Fibroblast of mammary gland (primary cell): ENCODE measurements at regions not wholly inside any gene's neighbourhood (a gene's known extent, or its start where the extent isn't known, plus 50 kb on each side); places are given as distances from the start of the nearest gene placed in this dataset.

Source experiments
- DNase-seq: peaks from one replicate; pipeline ENCODE4 v3.0.0-alpha.2; 2010; ENCODE audit warnings: low read depth
- H3K4me3 ChIP-seq: 2 replicates; pipeline ENCODE4 v1.5.1; 2011; ENCODE audit warnings: low read depth, mild to moderate bottlenecking, low read length, moderate library complexity; ENCODE audit not compliant: control insufficient read depth
- CTCF ChIP-seq: conservative IDR thresholded peaks from 2 replicates; pipeline ENCODE4 v1.5.1; 2011; ENCODE audit warnings: low read depth, low read length, inconsistent platforms; ENCODE audit not compliant: control insufficient read depth, insufficient read depth

DNA sequence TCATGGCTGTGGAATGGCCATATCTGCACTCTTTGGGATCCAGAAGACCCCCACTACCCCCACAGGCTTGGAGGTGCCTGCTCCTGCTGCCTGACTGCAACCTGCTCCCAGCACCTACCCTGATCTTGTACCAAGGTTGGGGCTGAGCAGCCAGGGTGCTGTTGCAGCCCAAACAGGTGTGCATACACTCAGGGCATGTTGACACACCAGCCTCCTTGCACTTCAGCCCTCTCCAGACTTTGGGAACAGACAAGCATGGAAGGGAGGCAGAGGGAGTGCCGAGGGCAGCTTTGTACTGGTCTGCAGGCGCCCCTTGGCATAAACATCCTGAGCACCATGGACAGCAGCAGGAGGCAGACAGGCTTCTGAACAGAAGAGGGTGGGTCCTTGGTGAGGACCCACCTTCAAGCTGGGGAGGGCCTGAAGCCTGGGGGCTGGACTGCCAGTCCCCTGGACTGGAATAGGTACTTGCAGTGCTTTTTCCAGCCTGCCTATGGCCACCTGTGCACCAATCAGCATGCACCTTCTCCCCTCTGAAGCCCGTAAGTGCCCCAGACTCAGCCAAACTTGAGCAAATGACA, 1675.8 kb downstream of the HACE1 start:
- DNase-seq: no peak
- TF ChIP-seq CTCF: no peak

DNA sequence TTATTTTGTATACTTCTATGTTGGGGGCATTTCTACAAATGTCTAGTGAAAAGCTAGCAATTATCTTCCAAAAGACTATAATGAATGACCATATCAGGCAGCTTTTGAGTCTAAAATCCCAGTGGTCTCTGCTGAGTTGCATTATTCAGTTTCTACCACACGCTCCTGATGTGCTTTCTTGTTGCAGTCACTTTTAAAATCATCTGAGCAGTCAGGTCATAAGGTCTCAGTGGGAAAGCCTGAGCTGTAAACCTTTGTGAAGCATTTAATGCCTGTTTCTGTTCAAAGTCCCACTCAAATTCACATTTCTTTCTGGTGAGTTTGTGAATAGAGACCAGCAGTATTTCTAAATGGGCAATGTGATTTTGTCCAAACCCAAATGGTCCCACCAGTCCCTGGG, 1681.5 kb downstream of the HACE1 start:
- DNase-seq: no peak
- no peak overlapping the region for H3K4me3 ChIP-seq
- no peak for TF ChIP-seq CTCF

More for the DNA sequence above, 1675.8 kb downstream of the HACE1 start:
- H3K4me3 ChIP-seq: no peak overlapping the region

DNA sequence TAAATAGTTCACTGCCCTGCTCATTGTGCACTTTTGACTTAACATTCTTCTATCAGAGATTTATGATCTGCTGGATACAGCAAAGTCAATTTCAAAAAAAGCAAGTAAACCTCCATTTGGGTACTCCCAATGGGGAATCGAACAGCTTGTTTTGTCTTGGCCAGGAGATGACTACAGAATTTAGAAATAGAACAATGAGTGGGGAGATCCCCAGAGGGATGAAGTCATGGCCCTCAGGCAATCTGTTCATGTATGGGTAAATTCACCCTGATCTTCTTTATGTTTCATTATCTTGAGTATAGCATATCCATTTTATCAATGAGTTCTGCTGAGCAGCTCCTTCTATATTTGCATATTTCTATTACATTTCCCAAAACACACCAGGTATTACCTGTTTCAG, 1681.9 kb downstream of the HACE1 start:
- H3K4me3 ChIP-seq: no peak overlapping the region
- no peak for DNase-seq
- no peak for TF ChIP-seq CTCF

GRCh38 chr6:103175056-103175455, 1684.7 kb downstream of the HACE1 start:
- TF ChIP-seq CTCF: no peak
- H3K4me3 ChIP-seq: no peak overlapping the region
- no peak for DNase-seq

DNA sequence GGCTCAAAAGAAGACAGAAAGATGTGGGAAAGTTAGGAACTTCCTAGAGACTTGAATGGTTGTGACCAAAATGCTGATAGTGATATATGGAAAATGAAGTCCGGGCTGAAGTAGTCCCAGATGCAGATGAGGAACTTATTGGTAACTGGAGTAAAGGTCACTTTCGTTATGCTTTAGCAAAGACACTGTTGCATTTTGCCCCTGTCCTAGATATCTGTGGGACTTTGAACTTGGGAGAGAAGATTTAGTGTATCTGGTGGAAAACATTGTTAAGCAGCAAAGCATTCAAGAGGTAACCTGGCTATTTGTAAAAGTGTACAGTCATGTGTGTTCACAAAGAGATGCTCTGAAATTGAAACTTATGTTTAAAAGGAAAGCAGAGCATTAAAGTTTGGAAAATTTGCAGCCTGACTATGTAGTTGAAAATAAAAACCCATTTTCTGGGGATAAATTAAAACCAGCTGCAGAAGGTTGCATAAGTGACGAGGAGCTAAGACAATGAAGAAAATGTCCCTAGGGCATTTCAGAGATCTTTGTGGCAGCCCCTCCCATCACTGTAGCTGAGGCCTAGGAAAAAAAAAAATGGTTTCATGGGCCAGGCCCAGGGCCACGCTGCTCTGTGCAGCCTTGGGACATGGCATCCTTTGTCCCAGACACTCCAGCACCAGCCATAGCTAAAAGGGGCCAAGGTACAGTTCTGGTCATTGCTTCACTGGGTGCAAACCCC, 1692.2 kb downstream of the HACE1 start:
- no peak for TF ChIP-seq CTCF
- no peak for DNase-seq

GRCh38 chr6:103154779-103155572, 1704.7 kb downstream of the HACE1 start:
- no peak overlapping the region for H3K4me3 ChIP-seq
- no peak for TF ChIP-seq CTCF
- DNase-seq: no peak

More for the DNA sequence above, 1692.2 kb downstream of the HACE1 start:
- no peak overlapping the region for H3K4me3 ChIP-seq
